ENCODE measurements at regions not wholly inside any gene's neighbourhood (a gene's known extent, or its start where the extent isn't known, plus 50 kb on each side); places are given as distances from the start of the nearest gene placed in this dataset.

DNA sequence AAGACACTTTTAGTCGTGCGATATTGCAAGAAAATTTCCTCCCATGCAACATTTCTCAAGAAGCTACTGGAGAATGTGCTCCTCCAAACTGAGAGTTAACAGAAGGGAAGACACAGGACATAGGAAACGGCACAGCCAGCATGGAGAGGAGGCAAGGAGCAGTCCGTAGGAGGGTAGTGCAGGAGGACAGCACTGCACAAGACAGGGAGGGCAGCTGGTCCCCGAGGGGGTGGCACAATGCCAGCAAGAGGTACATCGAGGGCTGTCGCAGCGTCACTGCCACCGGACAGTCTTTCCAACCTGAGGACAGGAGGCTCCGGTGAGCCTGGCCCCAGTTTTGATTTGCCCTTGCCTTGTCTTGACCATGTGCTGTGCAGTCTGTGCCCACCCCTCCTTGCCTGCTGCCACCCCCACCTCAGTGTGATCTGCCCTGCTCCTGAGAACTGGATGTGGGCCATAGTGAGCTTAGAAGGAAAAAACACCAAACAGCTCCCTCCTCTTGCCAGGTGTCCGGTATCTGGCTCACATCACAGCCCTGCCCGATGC, 81.6 kb upstream of the LAPTM4A start:
- Mint-ChIP-seq H3K4me1 (no peaks in the 10 kb centered on the region), H3K27ac (no peak overlapping the region), H3K9me3 (ENCODE audit: insufficient read depth) (no peaks in the 10 kb centered on the region), H3K27me3 (peaks cover 13% of the 10 kb centered on the region), H3K4me3 (no peak overlapping the region)
- Histone ChIP-seq H3K36me3 (replicated peaks in 1 of 2; ENCODE audit: control extremely low read depth in 1 of 2, control insufficient read depth in 1 of 2, extremely low read depth in 1 of 2, insufficient read depth in 2 of 2, low read length in 1 of 2) (no peaks in the 10 kb centered on the region), H4K20me1 (ENCODE audit: control insufficient read depth, insufficient read depth, low read length, poor library complexity, severe bottlenecking) (no peaks in the 10 kb centered on the region), H3K4me2 (replicated peaks; ENCODE audit: low read depth, low read length, poor library complexity, severe bottlenecking) (no peak overlapping the region), H3K27me3 (replicated peaks in 1 of 4; ENCODE audit: control extremely low read depth in 1 of 4, control insufficient read depth in 3 of 4, insufficient read depth in 4 of 4, low read length in 3 of 4) (peaks cover 0 to 4% (median 0%) of the 10 kb centered on the region in 4 experiments), H3K9me3 (ENCODE audit: control extremely low read depth in 1 of 3, control insufficient read depth in 2 of 3, insufficient read depth in 1 of 3, low read length in 2 of 3) (no peaks in the 10 kb centered on the region), H3K4me1 (ENCODE audit: control insufficient read depth in 2 of 2, insufficient read depth in 2 of 2, low read length in 2 of 2) (no peaks in the 10 kb centered on the region), H3K27ac (ENCODE audit: low read length in 2 of 2) (no peak overlapping the region), H3K4me3 (ENCODE audit: control extremely low read depth in 1 of 5, extremely low read depth in 1 of 5, insufficient read depth in 1 of 5, low read depth in 2 of 5, low read length in 4 of 5) (no peak overlapping the region), H3K9ac (ENCODE audit: low read length) (no peak overlapping the region), H3K79me2 (ENCODE audit: control insufficient read depth, insufficient read depth, low read length) (no peaks in the 10 kb centered on the region), H2AFZ (ENCODE audit: insufficient read depth, low read depth, low read length, poor library complexity, severe bottlenecking) (no peak overlapping the region)
- ChIA-PET CTCF (no interaction called here), POLR2A (interaction anchor here (0.7 kb wide), 1 partner anchor 32 kb away, joined by 3 read pairs; no protein-coding TSS in a partner anchor)
- 91% methylated on average over 10 of the region's 12 CpGs for WGBS (ENCODE audit: insufficient coverage)
- no peak for TF ChIP-seq EZH2 (IDR thresholded peaks at IDR 0.05; ENCODE audit: borderline replicate concordance, insufficient read depth, low read depth, low read length, poor library complexity, severe bottlenecking)
- TF ChIP-seq, protein P1, sequence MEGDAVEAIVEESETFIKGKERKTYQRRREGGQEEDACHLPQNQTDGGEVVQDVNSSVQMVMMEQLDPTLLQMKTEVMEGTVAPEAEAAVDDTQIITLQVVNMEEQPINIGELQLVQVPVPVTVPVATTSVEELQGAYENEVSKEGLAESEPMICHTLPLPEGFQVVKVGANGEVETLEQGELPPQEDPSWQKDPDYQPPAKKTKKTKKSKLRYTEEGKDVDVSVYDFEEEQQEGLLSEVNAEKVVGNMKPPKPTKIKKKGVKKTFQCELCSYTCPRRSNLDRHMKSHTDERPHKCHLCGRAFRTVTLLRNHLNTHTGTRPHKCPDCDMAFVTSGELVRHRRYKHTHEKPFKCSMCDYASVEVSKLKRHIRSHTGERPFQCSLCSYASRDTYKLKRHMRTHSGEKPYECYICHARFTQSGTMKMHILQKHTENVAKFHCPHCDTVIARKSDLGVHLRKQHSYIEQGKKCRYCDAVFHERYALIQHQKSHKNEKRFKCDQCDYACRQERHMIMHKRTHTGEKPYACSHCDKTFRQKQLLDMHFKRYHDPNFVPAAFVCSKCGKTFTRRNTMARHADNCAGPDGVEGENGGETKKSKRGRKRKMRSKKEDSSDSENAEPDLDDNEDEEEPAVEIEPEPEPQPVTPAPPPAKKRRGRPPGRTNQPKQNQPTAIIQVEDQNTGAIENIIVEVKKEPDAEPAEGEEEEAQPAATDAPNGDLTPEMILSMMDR (IDR thresholded peaks at IDR 0.05) = no peak
- no peak for ATAC-seq (ENCODE audit: low read depth)
- intact Hi-C loops (cut with micrococcal nuclease) = no loop called here
- no peak for DNase-seq

DNA sequence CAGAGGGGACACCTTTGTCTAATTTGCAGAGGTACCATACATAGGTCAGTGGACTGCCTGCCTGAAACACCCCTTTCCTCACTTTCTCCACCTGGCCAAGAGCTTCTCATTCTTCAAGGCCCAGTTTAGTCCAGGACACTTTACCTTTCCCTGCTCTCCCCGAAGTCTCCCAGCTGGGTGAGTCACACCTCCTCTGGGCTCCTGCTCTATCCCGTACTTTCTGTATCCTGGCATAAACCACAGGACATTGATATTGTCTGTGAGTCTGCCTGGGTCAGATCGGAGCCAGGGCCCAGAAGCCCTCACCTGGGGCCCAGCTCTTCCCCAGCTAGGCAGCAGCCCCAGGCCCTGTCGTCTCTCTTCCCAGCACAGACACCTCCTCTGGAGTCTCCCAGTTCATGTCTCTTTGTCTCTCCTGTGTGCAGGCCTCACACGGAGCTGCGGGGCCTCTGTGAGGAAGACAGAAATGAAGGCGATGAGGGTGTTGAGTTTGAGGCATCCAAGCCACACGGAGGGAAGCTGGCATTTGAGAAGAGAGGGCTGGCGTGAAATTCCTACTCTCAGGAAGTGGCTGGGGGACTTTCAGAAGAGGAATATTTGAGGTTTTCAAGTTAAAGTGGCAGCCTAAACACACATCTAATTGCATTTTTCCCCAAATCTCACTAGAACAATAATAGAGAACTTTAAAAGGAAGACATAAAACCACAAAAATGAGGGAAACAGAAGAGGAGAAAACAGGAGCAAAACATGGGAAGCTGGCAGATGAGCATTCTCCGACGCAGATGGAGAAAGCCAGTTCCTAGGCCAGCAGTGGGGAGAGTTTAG, 79.6 kb upstream of the LAPTM4A start:
- Histone ChIP-seq H3K9ac (ENCODE audit: low read length) (no peak overlapping the region), H3K36me3 (replicated peaks in 1 of 2; ENCODE audit: control extremely low read depth in 1 of 2, control insufficient read depth in 1 of 2, extremely low read depth in 1 of 2, insufficient read depth in 2 of 2, low read length in 1 of 2) (no peaks in the 10 kb centered on the region), H3K4me3 (ENCODE audit: control extremely low read depth in 1 of 5, extremely low read depth in 1 of 5, insufficient read depth in 1 of 5, low read depth in 2 of 5, low read length in 4 of 5) (no peak overlapping the region), H4K20me1 (ENCODE audit: control insufficient read depth, insufficient read depth, low read length, poor library complexity, severe bottlenecking) (no peaks in the 10 kb centered on the region), H3K4me1 (ENCODE audit: control insufficient read depth in 2 of 2, insufficient read depth in 2 of 2, low read length in 2 of 2) (no peaks in the 10 kb centered on the region), H3K4me2 (replicated peaks; ENCODE audit: low read depth, low read length, poor library complexity, severe bottlenecking) (no peak overlapping the region), H3K79me2 (ENCODE audit: control insufficient read depth, insufficient read depth, low read length) (no peaks in the 10 kb centered on the region), H3K27me3 (replicated peaks in 1 of 4; ENCODE audit: control extremely low read depth in 1 of 4, control insufficient read depth in 3 of 4, insufficient read depth in 4 of 4, low read length in 3 of 4) (peaks cover 0 to 4% (median 0%) of the 10 kb centered on the region in 4 experiments), H2AFZ (ENCODE audit: insufficient read depth, low read depth, low read length, poor library complexity, severe bottlenecking) (no peak overlapping the region), H3K27ac (ENCODE audit: low read length in 2 of 2) (no peak overlapping the region), H3K9me3 (ENCODE audit: control extremely low read depth in 1 of 3, control insufficient read depth in 2 of 3, insufficient read depth in 1 of 3, low read length in 2 of 3) (no peaks in the 10 kb centered on the region)
- Mint-ChIP-seq H3K27ac (no peak overlapping the region), H3K4me1 (no peaks in the 10 kb centered on the region), H3K4me3 (no peak overlapping the region), H3K27me3 (peaks cover 16% of the 10 kb centered on the region), H3K9me3 (ENCODE audit: insufficient read depth) (no peaks in the 10 kb centered on the region)
- ChIA-PET CTCF (no interaction called here), POLR2A (no interaction called here)
- DNase-seq (no peak), ATAC-seq (ENCODE audit: low read depth) (no peak)
- TF ChIP-seq EZH2 (IDR thresholded peaks at IDR 0.05; ENCODE audit: borderline replicate concordance, insufficient read depth, low read depth, low read length, poor library complexity, severe bottlenecking) = no peak
- TF ChIP-seq, protein P1 (IDR thresholded peaks at IDR 0.05) = no peak
- WGBS (ENCODE audit: insufficient coverage) = 83% methylated on average over 6 of the region's 11 CpGs
- intact Hi-C loops (cut with micrococcal nuclease) = no loop called here

Data from B cell (primary cell).